GM10248 (cell line): ENCODE measurements at regions not wholly inside any gene's neighbourhood (a gene's known extent, or its start where the extent isn't known, plus 50 kb on each side); places are given as distances from the start of the nearest gene placed in this dataset.
"Not testable (repeated sequence)": the region's sequence is repeated elsewhere in the genome, so short reads cannot be mapped to it uniquely, and the experiment has no call there.

Experiments
- CTCF ChIA-PET: fragments of 300-600 bp; sonication (Branson Sonifier 250); formaldehyde crosslinking; extraction: SDS; loops from one replicate; lab custom pipeline; 2021; ENCODE audit warnings: antibody characterized with exemption; lab: Yijun Ruan, JAX
- POLR2A ChIA-PET: fragments of 350-650 bp; sonication (Branson Sonifier 250); formaldehyde crosslinking; extraction: SDS; loops from one replicate; lab custom pipeline; 2020; ENCODE audit warnings: antibody characterized with exemption; lab: Yijun Ruan, JAX
- DNase-seq: peaks from one replicate; pipeline ENCODE4 v3.0.0; 2012; ENCODE audit errors: extremely low spot score
- CTCF ChIP-seq: IDR thresholded peaks from 2 replicates; pipeline ENCODE4 v1.5.1; 2012; ENCODE audit warnings: mild to moderate bottlenecking, low read depth; ENCODE audit errors: extremely low read depth, missing control alignments, control extremely low read depth

- ChIA-PET POLR2A (no interaction called here), CTCF (interaction anchor here (1.1 to 2.2 kb wide), 3 partner anchors 8 to 22 kb away, joined by 3 to 8 read pairs (median 5); no protein-coding TSS in a partner anchor)
- no peak for TF ChIP-seq CTCF
- no peak for DNase-seq
Observed at GRCh38 chr3:3301476-3301875, 122.0 kb upstream of the CRBN start.

GRCh38 chr3:3296979-3297381 lies 117.5 kb upstream of the CRBN start:
- ChIA-PET POLR2A (no interaction called here), CTCF (no interaction called here)
- DNase-seq = no peak
- TF ChIP-seq CTCF = no peak

GRCh38 chr3:3295586-3295985 lies 116.1 kb upstream of the CRBN start:
- TF ChIP-seq CTCF = no peak
- ChIA-PET CTCF (no interaction called here), POLR2A (no interaction called here)
- DNase-seq = no peak

- POLR2A ChIA-PET, DNase-seq: not testable (repeated sequence)
- CTCF ChIA-PET = interaction anchor here (2.6 kb wide), 1 partner anchor 10 kb away, joined by 8 read pairs; no protein-coding TSS in a partner anchor
Observed at GRCh38 chr3:3291756-3292283, 112.3 kb upstream of the CRBN start.

GRCh38 chr3:3288255-3288654 lies 108.8 kb upstream of the CRBN start:
- DNase-seq = no peak
- TF ChIP-seq CTCF = no peak
- POLR2A ChIA-PET = no interaction called here
- CTCF ChIA-PET = no interaction called here

- CTCF ChIA-PET = no interaction called here
- TF ChIP-seq CTCF = no peak
- DNase-seq = no peak
- POLR2A ChIA-PET = no interaction called here
Observed at GRCh38 chr3:3286014-3286413, 106.5 kb upstream of the CRBN start.

GRCh38 chr3:3281024-3281423 lies 101.5 kb upstream of the CRBN start:
- DNase-seq = no peak
- TF ChIP-seq CTCF = no peak
- ChIA-PET POLR2A (no interaction called here), CTCF (interaction anchor here (1.4 to 2.2 kb wide), 3 partner anchors 10 to 25 kb away, joined by 3 to 5 read pairs (median 4); no protein-coding TSS in a partner anchor)
